HepG2 (cell line): ENCODE measurements at regions not wholly inside any gene's neighbourhood (a gene's known extent, or its start where the extent isn't known, plus 50 kb on each side); places are given as distances from the start of the nearest gene placed in this dataset.

Experiments used
- CBX5 ChIP-seq: sonication (generic); formaldehyde crosslinking; IDR thresholded peaks from 2 replicates; pipeline ENCODE4 v1.4.0; 2020; ENCODE audit warnings: missing genetic modification reagents, borderline replicate concordance
- CCAR2 ChIP-seq: fragments of 200-400 bp; formaldehyde crosslinking; optimal IDR thresholded peaks from 2 replicates; pipeline ENCODE3; 2018; ENCODE audit warnings: low read depth, mild to moderate bottlenecking, low read length, moderate library complexity
- CTCF ChIP-seq: sonication (generic); formaldehyde crosslinking; IDR thresholded peaks from 2 replicates; pipeline ENCODE4 v1.5.0; 2020; ENCODE audit warnings: mild to moderate bottlenecking, missing genetic modification reagents, moderate library complexity
- ETV5 ChIP-seq: IDR thresholded peaks from 2 replicates; pipeline ENCODE4 v1.6.1; 2018; ENCODE audit warnings: missing biosample characterization, missing genetic modification reagents, inconsistent platforms, borderline replicate concordance
- HDAC6 ChIP-seq: fragments of 200-600 bp; sonication (generic); IDR thresholded peaks from 2 replicates; pipeline ENCODE4 v1.7.0; 2017; ENCODE audit warnings: mild to moderate bottlenecking, antibody characterized with exemption, low read length, low read depth
- KDM5A ChIP-seq: fragments of 200-600 bp; sonication (generic); IDR thresholded peaks from 2 replicates; pipeline ENCODE4 v1.7.0; 2018; ENCODE audit warnings: antibody characterized with exemption, mild to moderate bottlenecking, low read length, borderline replicate concordance
- POLR2A ChIP-seq, 2 experiments: IDR thresholded peaks; 2 replicates each; pipeline ENCODE4 v1.6.1; 2011; ENCODE audit warnings: low read depth in 2 of 2, low read length in 2 of 2, mild to moderate bottlenecking in 1 of 2, moderate library complexity in 1 of 2; ENCODE audit not compliant: insufficient read depth in 1 of 2
- SMC3 ChIP-seq: IDR thresholded peaks from 2 replicates; pipeline ENCODE4 v1.6.1; 2011; ENCODE audit warnings: low read length, improper control_type of control experiment
- SNAPC5 ChIP-seq: sonication (generic); formaldehyde crosslinking; IDR thresholded peaks from 2 replicates; pipeline ENCODE4 v1.8.1; 2023; ENCODE audit warnings: mild to moderate bottlenecking, missing genetic modification reagents, borderline replicate concordance
- STAT5B ChIP-seq: sonication (generic); formaldehyde crosslinking; IDR thresholded peaks from 2 replicates; pipeline ENCODE4 v1.4.0; 2020; ENCODE audit warnings: missing genetic modification reagents
- ZNF160 ChIP-seq: sonication (generic); formaldehyde crosslinking; IDR thresholded peaks from 2 replicates; pipeline ENCODE4 v1.8.0; 2022; ENCODE audit warnings: mild to moderate bottlenecking, inconsistent platforms, missing genetic modification reagents
- ZNF274 ChIP-seq: sonication (generic); formaldehyde crosslinking; IDR thresholded peaks from 2 replicates; pipeline ENCODE4 v1.5.1; 2020; ENCODE audit warnings: mild to moderate bottlenecking, missing genetic modification reagents

GRCh38 chr2:83079007-83079406 is 1380.1 kb downstream of the SUCLG1 start:
- no peak for TF ChIP-seq POLR2A (IDR thresholded peaks at IDR 0.05; ENCODE audit: insufficient read depth in 1 of 2, low read depth in 2 of 2, low read length in 2 of 2)
- no peak for TF ChIP-seq CCAR2
- TF ChIP-seq SMC3: no peak
- no peak for TF ChIP-seq KDM5A
- TF ChIP-seq HDAC6: no peak
- TF ChIP-seq ZNF274 (CRISPR knock-in tag): no peak
- TF ChIP-seq CTCF (CRISPR knock-in tag): no peak
- TF ChIP-seq SNAPC5 (CRISPR knock-in tag): no peak
- TF ChIP-seq ETV5 (CRISPR knock-in tag): no peak
- TF ChIP-seq ZNF160 (CRISPR knock-in tag): no peak
- no peak for TF ChIP-seq CBX5 (CRISPR knock-in tag)
- TF ChIP-seq STAT5B (CRISPR knock-in tag): no peak
